ENCODE measurements at regions not wholly inside any gene's neighbourhood (a gene's known extent, or its start where the extent isn't known, plus 50 kb on each side); places are given as distances from the start of the nearest gene placed in this dataset.

DNA sequence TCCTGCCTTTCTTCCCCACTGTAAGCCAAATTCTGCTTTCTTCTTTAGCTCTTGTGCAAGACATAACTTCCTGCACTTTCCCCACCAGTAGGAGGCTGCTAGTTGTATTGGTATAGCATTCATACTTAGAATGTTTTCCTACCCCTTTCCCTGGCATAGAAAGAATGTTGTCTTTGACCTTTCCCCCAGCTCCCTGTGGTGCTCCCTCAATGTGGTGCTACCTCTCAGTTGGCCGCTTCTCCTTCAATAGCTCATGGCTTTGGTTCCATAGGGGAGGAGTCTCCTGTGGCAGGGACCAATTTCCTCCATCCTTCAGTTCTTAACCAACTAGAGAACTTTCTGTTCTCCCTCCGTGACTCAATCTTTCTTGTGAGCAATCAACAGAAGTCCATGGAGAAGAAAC, 67.5 kb upstream of the AKAP13 start:
- FAIRE-seq, result no peak
- Histone ChIP-seq H3K4me3 (no peak overlapping the region), H3K4me2 (peak overlapping the region; percentile 24; the same call in 2 of the 3 replicates), H3K9me3 (no peaks in the 10 kb centered on the region), H3K4me1 (peaks cover 23% of the 10 kb centered on the region), H3K27ac (peak overlapping the region in 1 of 2 experiments; percentile 7; a peak in 2 of 6 replicates)
- no peak for DNase-seq (ENCODE audit: low read depth in 1 of 2, low spot score in 1 of 2)
- CTCF ChIA-PET, result interaction anchor here (0.8 to 8.7 kb wide), 13 partner anchors 10 to 192 kb away, joined by 3 to 83 read pairs (median 7); no protein-coding TSS in a partner anchor
- TF ChIP-seq ELK1 (IDR thresholded peaks at IDR 0.05; ENCODE audit: low read depth, low read length), result no peak
- no peak for TF ChIP-seq RFX5 (IDR thresholded peaks at IDR 0.05)
- TF ChIP-seq, protein P1, sequence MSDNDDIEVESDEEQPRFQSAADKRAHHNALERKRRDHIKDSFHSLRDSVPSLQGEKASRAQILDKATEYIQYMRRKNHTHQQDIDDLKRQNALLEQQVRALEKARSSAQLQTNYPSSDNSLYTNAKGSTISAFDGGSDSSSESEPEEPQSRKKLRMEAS (IDR thresholded peaks at IDR 0.05), result no peak
- no peak for TF ChIP-seq EP300 (IDR thresholded peaks at IDR 0.05)
- peak in 1 of 2 experiments; percentile 70; a peak in 1 of 4 replicates for TF ChIP-seq CEBPB (IDR thresholded peaks at IDR 0.05)
- TF ChIP-seq ZSCAN20 (CRISPR knock-in tag; IDR thresholded peaks at IDR 0.05), result no peak
- no peak for TF ChIP-seq JUN (IDR thresholded peaks at IDR 0.05)
- WGBS (ENCODE audit: missing lambda C conversion rate), result 81% methylated on average over 2 of the region's 2 CpGs
- POLR2A ChIA-PET, result interaction anchor here (1.2 kb wide), 1 partner anchor 67 kb away, joined by 3 read pairs; the partner anchor contains the start of gene AKAP13
- ATAC-seq, result peak; percentile 77 to 79

DNA sequence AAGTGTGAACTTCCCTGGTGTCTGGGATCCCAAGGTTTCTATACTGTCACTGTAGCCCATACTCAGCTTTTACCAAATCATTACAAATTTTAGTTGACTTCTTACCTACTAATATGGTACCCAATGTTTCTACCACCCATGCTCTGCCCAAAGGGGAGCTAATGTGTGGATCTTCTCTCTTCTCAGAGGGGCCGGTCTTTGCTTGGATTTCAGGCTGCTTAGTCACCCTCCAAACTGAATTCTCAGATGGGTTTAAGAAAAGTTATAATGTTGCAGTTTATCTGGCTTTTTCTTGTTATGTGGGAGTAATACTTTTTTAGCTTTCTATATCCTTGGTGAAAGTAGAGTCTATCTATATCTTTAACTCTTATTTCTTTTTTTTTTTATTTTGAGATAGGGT, 67.1 kb upstream of the AKAP13 start:
- ChIA-PET CTCF (interaction anchor here (1.2 to 8.7 kb wide), 12 partner anchors 9 to 191 kb away, joined by 3 to 83 read pairs (median 8); no protein-coding TSS in a partner anchor), POLR2A (interaction anchor here (1.2 kb wide), 1 partner anchor 67 kb away, joined by 3 read pairs; the partner anchor contains the start of gene AKAP13)
- ATAC-seq, result no peak
- 90% methylated on average over 1 of the region's 1 CpG for WGBS (ENCODE audit: missing lambda C conversion rate)
- no peak for DNase-seq (ENCODE audit: low read depth in 1 of 2, low spot score in 1 of 2)
- no peaks in the 10 kb centered on the region for H3K9me3 ChIP-seq
- TF ChIP-seq CEBPB (IDR thresholded peaks at IDR 0.05), result no peak
- no peak for TF ChIP-seq HDAC2 (IDR thresholded peaks at IDR 0.05)
- TF ChIP-seq, protein P2, sequence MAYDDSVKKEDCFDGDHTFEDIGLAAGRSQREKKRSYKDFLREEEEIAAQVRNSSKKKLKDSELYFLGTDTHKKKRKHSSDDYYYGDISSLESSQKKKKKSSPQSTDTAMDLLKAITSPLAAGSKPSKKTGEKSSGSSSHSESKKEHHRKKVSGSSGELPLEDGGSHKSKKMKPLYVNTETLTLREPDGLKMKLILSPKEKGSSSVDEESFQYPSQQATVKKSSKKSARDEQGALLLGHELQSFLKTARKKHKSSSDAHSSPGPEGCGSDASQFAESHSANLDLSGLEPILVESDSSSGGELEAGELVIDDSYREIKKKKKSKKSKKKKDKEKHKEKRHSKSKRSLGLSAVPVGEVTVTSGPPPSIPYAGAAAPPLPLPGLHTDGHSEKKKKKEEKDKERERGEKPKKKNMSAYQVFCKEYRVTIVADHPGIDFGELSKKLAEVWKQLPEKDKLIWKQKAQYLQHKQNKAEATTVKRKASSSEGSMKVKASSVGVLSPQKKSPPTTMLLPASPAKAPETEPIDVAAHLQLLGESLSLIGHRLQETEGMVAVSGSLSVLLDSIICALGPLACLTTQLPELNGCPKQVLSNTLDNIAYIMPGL (CRISPR knock-in tag; IDR thresholded peaks at IDR 0.05; ENCODE audit: borderline replicate concordance), result no peak
- TF ChIP-seq FOXS1 (CRISPR knock-in tag; IDR thresholded peaks at IDR 0.05), result no peak
- TF ChIP-seq, protein P3, sequence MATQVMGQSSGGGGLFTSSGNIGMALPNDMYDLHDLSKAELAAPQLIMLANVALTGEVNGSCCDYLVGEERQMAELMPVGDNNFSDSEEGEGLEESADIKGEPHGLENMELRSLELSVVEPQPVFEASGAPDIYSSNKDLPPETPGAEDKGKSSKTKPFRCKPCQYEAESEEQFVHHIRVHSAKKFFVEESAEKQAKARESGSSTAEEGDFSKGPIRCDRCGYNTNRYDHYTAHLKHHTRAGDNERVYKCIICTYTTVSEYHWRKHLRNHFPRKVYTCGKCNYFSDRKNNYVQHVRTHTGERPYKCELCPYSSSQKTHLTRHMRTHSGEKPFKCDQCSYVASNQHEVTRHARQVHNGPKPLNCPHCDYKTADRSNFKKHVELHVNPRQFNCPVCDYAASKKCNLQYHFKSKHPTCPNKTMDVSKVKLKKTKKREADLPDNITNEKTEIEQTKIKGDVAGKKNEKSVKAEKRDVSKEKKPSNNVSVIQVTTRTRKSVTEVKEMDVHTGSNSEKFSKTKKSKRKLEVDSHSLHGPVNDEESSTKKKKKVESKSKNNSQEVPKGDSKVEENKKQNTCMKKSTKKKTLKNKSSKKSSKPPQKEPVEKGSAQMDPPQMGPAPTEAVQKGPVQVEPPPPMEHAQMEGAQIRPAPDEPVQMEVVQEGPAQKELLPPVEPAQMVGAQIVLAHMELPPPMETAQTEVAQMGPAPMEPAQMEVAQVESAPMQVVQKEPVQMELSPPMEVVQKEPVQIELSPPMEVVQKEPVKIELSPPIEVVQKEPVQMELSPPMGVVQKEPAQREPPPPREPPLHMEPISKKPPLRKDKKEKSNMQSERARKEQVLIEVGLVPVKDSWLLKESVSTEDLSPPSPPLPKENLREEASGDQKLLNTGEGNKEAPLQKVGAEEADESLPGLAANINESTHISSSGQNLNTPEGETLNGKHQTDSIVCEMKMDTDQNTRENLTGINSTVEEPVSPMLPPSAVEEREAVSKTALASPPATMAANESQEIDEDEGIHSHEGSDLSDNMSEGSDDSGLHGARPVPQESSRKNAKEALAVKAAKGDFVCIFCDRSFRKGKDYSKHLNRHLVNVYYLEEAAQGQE (IDR thresholded peaks at IDR 0.05), result no peak
- no peak for TF ChIP-seq HOXA7 (CRISPR knock-in tag; IDR thresholded peaks at IDR 0.05)
- H3K4me3 ChIP-seq, result no peak overlapping the region
- peaks cover 27% of the 10 kb centered on the region for H3K4me1 ChIP-seq
- no peak overlapping the region for H3K4me2 ChIP-seq
- no peak overlapping the region for H3K27ac ChIP-seq
- FAIRE-seq, result no peak

DNA sequence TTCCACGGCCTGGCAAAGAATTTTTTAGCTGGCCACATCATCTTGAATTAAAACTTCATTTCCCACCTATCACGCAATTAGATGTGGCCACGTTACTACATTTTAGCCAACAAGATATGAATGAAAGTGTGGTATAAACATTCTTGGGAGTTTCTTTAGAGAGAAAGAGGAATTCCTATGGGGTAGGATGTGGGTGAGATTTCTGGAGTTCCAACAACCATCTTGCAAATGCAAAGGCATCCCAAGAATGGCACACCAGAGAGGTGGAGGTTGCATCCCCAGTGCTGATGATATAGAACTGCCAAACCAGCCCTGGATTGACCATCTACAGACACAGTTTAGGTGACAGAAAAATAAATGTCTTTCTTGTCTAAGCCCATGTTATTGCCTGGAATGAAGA, 66.3 kb upstream of the AKAP13 start:
- peaks cover 33% of the 10 kb centered on the region for H3K4me1 ChIP-seq
- DNase-seq (ENCODE audit: low read depth in 1 of 2, low spot score in 1 of 2), result no peak
- FAIRE-seq, result no peak
- H3K9me3 ChIP-seq, result no peaks in the 10 kb centered on the region
- TF ChIP-seq, protein P4, sequence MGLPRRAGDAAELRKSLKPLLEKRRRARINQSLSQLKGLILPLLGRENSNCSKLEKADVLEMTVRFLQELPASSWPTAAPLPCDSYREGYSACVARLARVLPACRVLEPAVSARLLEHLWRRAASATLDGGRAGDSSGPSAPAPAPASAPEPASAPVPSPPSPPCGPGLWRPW (IDR thresholded peaks at IDR 0.05), result no peak
- ChIA-PET POLR2A (no interaction called here), CTCF (interaction anchor here (2.1 to 9.5 kb wide), 7 partner anchors 11 to 190 kb away, joined by 10 to 83 read pairs (median 18); no protein-coding TSS in a partner anchor)
- no peak overlapping the region for H3K4me2 ChIP-seq
- no peak overlapping the region for H3K4me3 ChIP-seq
- no peak overlapping the region for H3K27ac ChIP-seq
- WGBS (ENCODE audit: missing lambda C conversion rate), result 88% methylated on average over 3 of the region's 3 CpGs
- no peak for ATAC-seq

Data from A549 (cell line).